Upper lobe of left lung (tissue), 4 donors: ENCODE measurements at regions not wholly inside any gene's neighbourhood (a gene's known extent, or its start where the extent isn't known, plus 50 kb on each side); places are given as distances from the start of the nearest gene placed in this dataset.

ENCODE experiments used
- CTCF ChIP-seq, 6 experiments: fragments of 450-650 bp in 4 of 6; fragments of 200-600 bp in 2 of 6; sonication (generic) in 2 of 6; IDR thresholded peaks; one replicate each; pipeline ENCODE4 v1.5.1; 2016 to 2019; ENCODE audit warnings: antibody characterized with exemption in 6 of 6
- EP300 ChIP-seq, 4 donors: sonication (generic); formaldehyde crosslinking; IDR thresholded peaks; one replicate each; pipeline ENCODE4 v1.5.1; 2017; ENCODE audit warnings: antibody characterized with exemption in 4 of 4, control low read depth in 2 of 4
- POLR2A ChIP-seq, 4 donors: fragments of 450-650 bp; IDR thresholded peaks; one replicate each; pipeline ENCODE4 v1.5.1; 2016 to 2017; ENCODE audit warnings: antibody characterized with exemption in 4 of 4, mild to moderate bottlenecking in 2 of 4

DNA sequence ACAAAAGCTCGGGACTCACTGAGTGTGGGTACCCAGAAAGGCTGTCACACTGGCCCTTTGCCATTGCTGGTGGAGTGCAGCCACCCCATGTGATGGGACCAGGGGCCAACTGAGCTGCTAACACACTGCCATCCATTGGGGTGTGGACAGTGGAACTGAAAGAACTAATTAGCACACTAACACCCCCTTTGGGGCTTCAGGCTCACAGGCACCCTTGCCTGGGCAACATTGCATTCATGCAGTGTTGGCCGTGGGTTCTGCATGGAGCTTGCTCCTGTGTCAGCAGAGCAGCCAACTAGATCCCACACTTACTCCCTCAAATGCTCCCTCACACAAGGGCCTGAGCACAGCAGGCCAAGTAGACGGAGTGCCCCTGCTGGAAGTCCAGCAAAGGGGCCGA lies 476.0 kb upstream of the ASIC2 start:
- TF ChIP-seq POLR2A (IDR thresholded peaks at IDR 0.05) = no peak
- no peak for TF ChIP-seq CTCF (IDR thresholded peaks at IDR 0.05)
- TF ChIP-seq EP300 (IDR thresholded peaks at IDR 0.05) = no peak
